CD14-positive monocyte (primary cell): ENCODE measurements at regions not wholly inside any gene's neighbourhood (a gene's known extent, or its start where the extent isn't known, plus 50 kb on each side); places are given as distances from the start of the nearest gene placed in this dataset.

Experiments
- DNase-seq, 3 donors: peaks; one replicate each; pipeline ENCODE4 v3.0.0-alpha.2; 2011 to 2022
- H2AFZ ChIP-seq: 2 replicates; pipeline ENCODE4 v1.6.0; 2012; ENCODE audit warnings: mild to moderate bottlenecking, low read depth, low read length, inconsistent platforms; ENCODE audit not compliant: insufficient read depth, poor library complexity, severe bottlenecking
- H3K27ac ChIP-seq, 2 donors: 1 replicate in 1 of 2; 2 replicates in 1 of 2; pipeline ENCODE4 v1.5.1; 2012 to 2013; ENCODE audit warnings: low read length in 2 of 2, control low read depth in 1 of 2, inconsistent platforms in 1 of 2, low read depth in 1 of 2, mild to moderate bottlenecking in 1 of 2
- H3K27me3 ChIP-seq, 2 donors: one replicate each; pipeline versions ENCODE4 v1.6.0 to v1.6.1; 2011 to 2013; ENCODE audit warnings: low read length in 2 of 2; ENCODE audit not compliant: control insufficient read depth in 2 of 2, insufficient read depth in 2 of 2
- H3K36me3 ChIP-seq, 2 donors: replicated peaks in 1 of 2; 1 replicate in 1 of 2; 2 replicates in 1 of 2; pipeline versions ENCODE4 v1.5.1 to v1.6.1; 2012 to 2013; ENCODE audit warnings: low read length in 2 of 2, control low read depth in 1 of 2, inconsistent platforms in 1 of 2, mild to moderate bottlenecking in 1 of 2; ENCODE audit not compliant: insufficient read depth in 2 of 2, control insufficient read depth in 1 of 2
- H3K4me1 ChIP-seq, 2 donors: 1 replicate in 1 of 2; 2 replicates in 1 of 2; pipeline versions ENCODE4 v1.5.1 to v1.6.1; 2012 to 2013; ENCODE audit warnings: low read length in 2 of 2, control low read depth in 1 of 2, inconsistent platforms in 1 of 2, mild to moderate bottlenecking in 1 of 2, moderate library complexity in 1 of 2; ENCODE audit not compliant: insufficient read depth in 2 of 2, control insufficient read depth in 1 of 2
- H3K4me2 ChIP-seq: replicated peaks from 2 replicates; pipeline ENCODE3; 2012; ENCODE audit warnings: low read length, moderate library complexity, mild to moderate bottlenecking; ENCODE audit not compliant: poor library complexity, severe bottlenecking; ENCODE audit errors: extremely low read depth
- H3K4me3 ChIP-seq, 3 experiments: fragments of 200-600 bp in 1 of 3; sonication (generic) in 1 of 3; replicated peaks in 1 of 3; 1 replicate in 2 of 3; 2 replicates in 1 of 3; pipeline ENCODE4 v1.5.1; 2011 to 2013; ENCODE audit warnings: low read length in 3 of 3, mild to moderate bottlenecking in 3 of 3, control low read depth in 2 of 3, low read depth in 2 of 3, inconsistent platforms in 1 of 3, moderate library complexity in 1 of 3
- H3K79me2 ChIP-seq: 2 replicates; pipeline ENCODE4 v1.6.0; 2012; ENCODE audit warnings: mild to moderate bottlenecking, control low read depth, inconsistent platforms, low read length, moderate library complexity; ENCODE audit not compliant: insufficient read depth
- H3K9ac ChIP-seq: 2 replicates; pipeline ENCODE4 v1.6.0; 2017; ENCODE audit warnings: low read length, mild to moderate bottlenecking; ENCODE audit not compliant: insufficient read depth, poor library complexity, severe bottlenecking
- H3K9me3 ChIP-seq, 2 donors: replicated peaks in 1 of 2; 1 replicate in 1 of 2; 2 replicates in 1 of 2; pipeline versions ENCODE4 v1.5.1 to v1.6.1; 2012 to 2013; ENCODE audit warnings: low read length in 2 of 2, control low read depth in 1 of 2; ENCODE audit not compliant: control insufficient read depth in 1 of 2, insufficient read depth in 1 of 2
- H4K20me1 ChIP-seq: 2 replicates; pipeline ENCODE4 v1.6.0; 2012; ENCODE audit warnings: mild to moderate bottlenecking, low read length, control low read depth, moderate library complexity; ENCODE audit not compliant: insufficient read depth
- H3K27ac Mint-ChIP-seq, 7 donors: one replicate each; pipeline ENCODE4 v1.8.0; 2020; ENCODE audit warnings: mild to moderate bottlenecking in 7 of 7, mixed read lengths in 7 of 7, moderate library complexity in 6 of 7, inconsistent platforms in 2 of 7
- H3K27me3 Mint-ChIP-seq, 3 donors: one replicate each; pipeline ENCODE4 v1.8.0; 2021 to 2022; ENCODE audit warnings: low read depth in 3 of 3, mild to moderate bottlenecking in 3 of 3, mixed read lengths in 3 of 3, moderate library complexity in 3 of 3, inconsistent platforms in 1 of 3
- H3K36me3 Mint-ChIP-seq, 2 donors: one replicate each; pipeline ENCODE4 v1.8.0; 2020; ENCODE audit warnings: mixed read lengths in 2 of 2, inconsistent platforms in 1 of 2, mild to moderate bottlenecking in 1 of 2
- H3K4me1 Mint-ChIP-seq: one replicate; pipeline ENCODE4 v1.8.0; 2020; ENCODE audit warnings: mild to moderate bottlenecking, mixed read lengths
- H3K4me3 Mint-ChIP-seq, 2 donors: one replicate each; pipeline ENCODE4 v1.8.0; 2020; ENCODE audit warnings: mild to moderate bottlenecking in 2 of 2, mixed read lengths in 2 of 2, moderate library complexity in 1 of 2
- H3K9me3 Mint-ChIP-seq, 7 donors: one replicate each; pipeline ENCODE4 v1.8.0; 2020 to 2022; ENCODE audit warnings: mixed read lengths in 7 of 7, mild to moderate bottlenecking in 6 of 7, moderate library complexity in 6 of 7, inconsistent platforms in 2 of 7
- CTCF ChIP-seq: fragments of 200-600 bp; IDR thresholded peaks from one replicate; pipeline ENCODE4 v1.8.0; 2022; ENCODE audit warnings: antibody characterized with exemption, mild to moderate bottlenecking
- WGBS: methylation state at CpG from one replicate; pipeline ENCODE4 v1.1.5; 2013; ENCODE audit warnings: missing lambda C conversion rate; ENCODE audit not compliant: insufficient coverage; 5-methylcytosine and 5-hydroxymethylcytosine counted together
- intact Hi-C, 2 donors: fragments of 100-400 bp; cut with micrococcal nuclease; formaldehyde crosslinking; loops; one replicate each; pipeline versions ENCODE4 v1.15.0 to v1.15.1; 2023

DNA sequence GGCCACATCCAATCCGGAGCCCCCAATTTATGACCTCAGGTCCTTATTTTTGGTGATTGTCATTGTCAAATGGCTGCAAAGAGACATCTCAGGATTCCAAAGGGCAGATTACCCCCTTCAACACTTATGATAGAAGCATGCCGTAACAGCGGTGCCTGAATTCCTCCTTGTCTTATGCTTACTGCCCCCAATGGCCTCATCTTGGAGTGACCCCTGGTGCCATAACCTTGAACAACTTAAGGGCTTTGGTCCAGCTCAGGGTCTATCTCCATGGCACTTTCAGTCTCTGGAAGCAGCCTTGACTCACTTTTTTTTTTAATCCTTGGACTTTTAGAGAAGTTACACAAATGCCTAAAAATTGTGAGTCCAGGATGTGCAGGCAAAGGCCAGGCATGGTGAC lies 171.6 kb upstream of the ZNF507 start:
- no peak overlapping the region for H3K4me3 Mint-ChIP-seq
- WGBS = 89% methylated on average over 2 of the region's 3 CpGs
- H3K36me3 Mint-ChIP-seq = no peaks in the 10 kb centered on the region
- Histone ChIP-seq H3K79me2 (no peaks in the 10 kb centered on the region), H2AFZ (no peak overlapping the region), H3K9ac (no peak overlapping the region), H4K20me1 (no peaks in the 10 kb centered on the region), H3K27me3 (no peaks in the 10 kb centered on the region), H3K4me2 (no peak overlapping the region), H3K27ac (no peak overlapping the region), H3K4me3 (no peak overlapping the region), H3K36me3 (no peaks in the 10 kb centered on the region), H3K9me3 (no peaks in the 10 kb centered on the region), H3K4me1 (no peaks in the 10 kb centered on the region)
- intact Hi-C loops = no loop called here
- H3K27ac Mint-ChIP-seq = no peak overlapping the region
- no peak for DNase-seq
- H3K4me1 Mint-ChIP-seq = no peaks in the 10 kb centered on the region
- no peak for TF ChIP-seq CTCF
- peaks cover 0 to 3% (median 0%) of the 10 kb centered on the region in 7 donors for H3K9me3 Mint-ChIP-seq
- H3K27me3 Mint-ChIP-seq = peaks cover 2 to 5% (median 4%) of the 10 kb centered on the region in 3 donors

DNA sequence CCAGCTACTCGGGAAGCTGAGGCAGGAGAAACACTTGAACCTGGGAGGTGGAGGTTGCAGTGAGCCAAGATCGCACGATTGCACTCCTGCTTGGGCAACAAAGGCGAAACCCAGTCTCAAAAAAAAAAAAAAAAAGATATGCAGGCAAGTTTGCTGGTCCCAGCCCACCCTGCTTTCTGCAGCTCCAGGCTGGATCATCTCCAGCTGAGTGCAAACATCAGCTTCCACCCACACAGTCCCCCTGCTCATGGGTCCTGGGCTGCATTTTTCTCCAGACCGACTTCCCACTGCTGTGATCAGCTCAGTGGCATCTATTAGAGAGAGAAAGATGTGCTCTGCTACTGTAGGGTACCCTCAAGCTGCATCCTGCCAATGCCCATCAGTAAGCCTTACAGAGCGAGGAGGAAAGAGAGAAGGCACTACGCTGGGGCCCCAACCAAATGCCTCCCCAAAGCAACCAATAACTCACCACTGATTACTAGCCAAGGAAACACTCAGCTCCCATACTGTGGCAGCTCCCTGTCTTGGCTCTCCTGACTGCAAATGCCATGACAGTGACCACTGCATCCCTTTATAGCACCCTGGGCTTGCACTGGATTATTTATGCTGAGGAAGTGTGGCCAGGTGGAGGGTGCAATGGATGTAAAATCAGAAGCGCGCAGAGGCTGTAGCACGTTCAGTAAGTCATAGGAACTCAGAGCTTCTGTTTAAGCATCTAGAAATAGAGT lies 170.9 kb upstream of the ZNF507 start:
- no peak for TF ChIP-seq CTCF
- Mint-ChIP-seq H3K9me3 (peaks cover 0 to 3% (median 0%) of the 10 kb centered on the region in 7 donors), H3K4me1 (no peaks in the 10 kb centered on the region), H3K4me3 (no peak overlapping the region), H3K36me3 (no peaks in the 10 kb centered on the region), H3K27ac (no peak overlapping the region), H3K27me3 (peaks cover 2 to 5% (median 4%) of the 10 kb centered on the region in 3 donors)
- Histone ChIP-seq H4K20me1 (no peaks in the 10 kb centered on the region), H3K36me3 (no peaks in the 10 kb centered on the region), H3K27me3 (no peaks in the 10 kb centered on the region), H3K9me3 (no peaks in the 10 kb centered on the region), H2AFZ (no peak overlapping the region), H3K9ac (no peak overlapping the region), H3K27ac (no peak overlapping the region), H3K4me2 (no peak overlapping the region), H3K4me3 (no peak overlapping the region), H3K4me1 (no peaks in the 10 kb centered on the region), H3K79me2 (no peaks in the 10 kb centered on the region)
- 93% methylated on average over 6 of the region's 10 CpGs for WGBS
- intact Hi-C loops = no loop called here
- no peak for DNase-seq
